Stimulated activated CD8-positive, alpha-beta memory T cell treated with anti-CD3 and anti-CD28 coated beads, Interleukin-12 subunit alpha, Interleukin-12 subunit beta, amount 100 ng/mL, for 24 hours (primary cell): ENCODE measurements at regions not wholly inside any gene's neighbourhood (a gene's known extent, or its start where the extent isn't known, plus 50 kb on each side); places are given as distances from the start of the nearest gene placed in this dataset.
"Not testable (repeated sequence)": the region's sequence is repeated elsewhere in the genome, so short reads cannot be mapped to it uniquely, and the experiment has no call there.

ENCODE experiments used
- DNase-seq: peaks from one replicate; pipeline ENCODE4 v3.0.0-alpha.2; 2020; ENCODE audit errors: extremely low read depth

GRCh38 chr1:201724039-201724765 lies 104.8 kb upstream of the IPO9 start:
- DNase-seq: no peak

GRCh38 chr1:201724766-201725118 lies 104.2 kb upstream of the IPO9 start:
- no peak for DNase-seq

DNA sequence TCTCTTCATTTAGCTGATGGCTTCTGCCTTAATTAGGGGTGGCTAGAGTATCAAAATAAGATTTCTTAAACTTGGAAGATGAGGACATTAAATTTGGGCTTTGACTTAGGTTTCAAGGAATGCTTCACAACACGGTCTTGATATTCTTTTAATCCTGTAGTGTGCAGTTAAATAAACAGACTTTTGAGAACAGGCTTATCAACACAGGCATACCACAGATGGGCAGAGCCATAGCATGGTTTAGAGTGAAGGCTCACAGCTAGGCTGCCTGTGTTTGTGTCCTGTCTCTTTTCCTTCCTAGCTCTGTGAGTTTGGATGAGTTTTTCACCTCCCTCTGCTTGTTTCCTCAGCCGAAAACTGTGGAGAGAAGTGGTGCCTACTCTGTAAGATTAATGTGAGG lies 102.3 kb upstream of the IPO9 start:
- DNase-seq: no peak

DNA sequence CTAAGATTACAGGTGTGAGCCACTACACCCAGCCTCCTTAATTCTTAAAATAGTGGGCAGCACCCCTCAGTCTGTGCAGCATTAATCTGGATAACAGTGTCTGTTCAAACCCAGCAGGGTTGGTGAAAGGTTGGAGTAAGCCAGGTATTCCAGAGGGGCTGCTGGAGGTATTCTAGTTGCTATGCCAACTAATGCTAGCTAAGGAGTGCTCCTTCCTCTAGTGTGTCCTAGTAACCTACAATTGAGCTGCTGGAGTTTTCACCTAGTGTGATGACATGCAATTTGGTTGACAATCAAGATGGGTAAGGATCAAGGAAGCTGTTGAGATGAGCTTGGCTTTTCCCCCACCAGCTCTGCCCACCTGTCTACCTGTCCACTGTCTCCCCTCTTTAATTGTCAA lies 100.2 kb upstream of the IPO9 start:
- no peak for DNase-seq

- DNase-seq: no peak
Measured at GRCh38 chr1:201729973-201730608, 98.9 kb upstream of the IPO9 start.

- no peak for DNase-seq
Measured at GRCh38 chr1:201730611-201731010, 98.3 kb upstream of the IPO9 start.

DNA sequence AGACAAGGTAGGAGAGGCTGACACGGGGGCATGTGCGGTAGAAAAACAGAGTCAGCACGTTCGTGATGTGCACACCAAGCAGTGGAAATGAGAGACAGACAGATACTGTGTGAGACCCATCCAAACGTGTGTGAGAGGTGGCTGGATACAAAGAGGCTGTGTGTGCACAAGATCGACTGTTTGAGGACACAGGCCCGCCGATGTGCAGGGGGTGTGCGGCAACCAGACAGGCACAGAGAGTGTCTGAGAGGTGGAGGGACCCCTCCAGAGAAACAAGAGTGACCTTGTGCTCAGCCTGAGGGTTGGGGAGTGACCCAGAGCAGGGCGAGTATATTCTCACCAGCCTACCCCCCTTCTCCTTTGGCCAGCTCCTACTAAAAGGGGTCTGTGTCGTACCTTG lies 97.8 kb upstream of the IPO9 start:
- no peak for DNase-seq

GRCh38 chr1:201731592-201731991 lies 97.4 kb upstream of the IPO9 start:
- DNase-seq: no peak

GRCh38 chr1:201732351-201732750 lies 96.6 kb upstream of the IPO9 start:
- DNase-seq: no peak

DNA sequence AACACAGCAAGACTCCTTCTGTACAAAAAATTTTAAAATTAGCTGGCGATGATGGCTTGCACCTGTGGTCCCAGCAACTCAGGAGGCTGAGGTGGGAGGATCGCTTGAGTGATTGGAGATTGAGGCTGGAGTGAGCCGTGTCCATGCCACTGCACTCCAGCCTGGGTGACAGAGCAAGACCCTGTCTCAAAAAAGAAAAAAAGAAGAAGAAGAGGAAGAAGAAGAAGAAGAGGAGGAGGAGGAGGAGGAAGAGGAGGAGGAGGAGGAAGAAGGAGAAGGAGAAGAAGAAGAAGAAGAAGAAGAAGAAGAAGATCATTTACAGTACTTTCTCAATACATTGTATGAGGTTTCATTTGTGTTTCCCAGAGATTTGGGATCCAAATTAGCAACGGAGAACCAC lies 94.7 kb upstream of the IPO9 start:
- DNase-seq: not testable (repeated sequence)

DNA sequence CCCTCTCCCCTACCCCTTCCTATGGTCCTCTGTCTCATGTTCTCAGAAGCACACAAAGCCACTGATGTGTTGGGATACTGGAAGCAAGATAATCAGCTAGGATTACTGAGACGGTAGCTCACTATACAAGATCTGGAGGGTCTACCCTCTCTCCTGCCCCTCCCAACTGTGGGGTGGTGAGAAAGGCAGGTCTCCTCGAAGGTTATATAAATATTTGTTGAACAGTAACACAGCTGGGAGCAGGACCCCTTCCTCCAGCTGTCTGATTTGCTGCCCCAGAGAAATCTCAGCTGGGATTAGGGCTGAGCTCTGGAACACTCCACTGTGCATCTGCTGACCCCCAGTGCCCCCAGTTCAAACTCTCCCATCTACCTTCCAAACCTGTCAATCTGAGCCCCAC lies 94.2 kb upstream of the IPO9 start:
- DNase-seq: no peak

DNA sequence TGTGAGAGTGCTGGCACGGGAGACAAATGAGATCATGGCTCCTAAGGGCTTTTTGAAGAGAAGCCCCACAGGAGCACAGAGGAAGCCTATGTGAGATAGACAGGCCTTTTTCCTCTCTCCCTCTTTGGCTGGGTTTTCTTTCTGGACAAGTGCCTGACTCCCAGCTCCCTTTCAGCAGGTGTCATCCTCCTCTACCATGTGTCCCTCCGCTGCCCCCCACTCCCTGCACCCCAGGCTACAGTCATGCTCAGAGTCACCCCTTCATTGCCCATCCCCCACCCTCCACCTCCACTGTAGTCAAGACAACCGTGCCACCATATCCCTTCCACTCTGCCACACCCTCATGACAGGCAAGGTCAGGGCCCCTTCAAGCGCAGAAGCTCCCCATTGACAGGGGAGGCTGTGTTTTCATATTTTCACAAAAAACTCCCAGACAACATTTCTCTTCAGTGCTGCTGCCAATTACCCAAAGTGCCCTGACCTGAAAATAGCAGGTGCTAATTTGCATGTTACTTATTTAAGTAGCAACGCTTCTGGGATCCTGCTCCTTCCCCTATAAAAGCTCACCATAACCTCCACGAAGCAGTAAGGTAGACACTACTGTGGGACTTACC lies 92.1 kb upstream of the IPO9 start:
- no peak for DNase-seq

DNA sequence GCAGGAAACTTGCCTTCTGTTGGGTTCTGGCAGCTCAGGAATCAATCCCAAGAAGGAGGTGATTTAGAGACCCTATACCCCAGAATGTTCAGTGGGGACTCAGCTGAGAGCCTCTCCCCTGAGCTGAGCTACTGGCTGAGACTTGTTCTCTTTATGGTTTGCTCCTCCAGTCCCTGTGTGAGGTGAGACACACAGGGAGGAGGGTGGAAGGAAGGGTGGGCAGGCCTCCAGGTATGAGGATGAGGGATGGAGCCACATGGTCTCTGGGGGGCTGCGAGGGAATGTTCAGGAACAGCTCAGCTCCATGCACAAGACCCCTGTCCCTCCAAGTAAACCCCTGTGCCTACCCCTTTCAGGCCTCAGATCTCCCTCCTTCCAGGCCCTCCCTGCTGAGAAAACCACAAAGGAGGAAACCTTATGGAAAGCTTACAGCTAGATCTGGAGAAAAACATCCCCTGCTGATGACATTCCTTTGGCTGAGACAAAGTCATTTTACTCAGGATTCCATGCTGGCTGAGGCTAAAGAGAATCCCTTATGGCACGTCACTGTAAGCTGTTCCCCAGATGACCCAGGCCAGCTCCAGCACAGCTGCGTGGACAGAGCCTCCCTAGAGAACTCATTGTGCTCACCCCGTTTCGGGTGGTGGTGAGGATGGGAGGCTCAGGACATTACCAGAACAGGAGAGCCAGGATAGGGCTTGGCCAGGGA lies 91.5 kb upstream of the IPO9 start:
- DNase-seq: no peak

GRCh38 chr1:201739080-201739479 lies 89.9 kb upstream of the IPO9 start:
- DNase-seq: no peak

- DNase-seq: no peak
Measured at GRCh38 chr1:201739492-201740085, 89.4 kb upstream of the IPO9 start.

DNA sequence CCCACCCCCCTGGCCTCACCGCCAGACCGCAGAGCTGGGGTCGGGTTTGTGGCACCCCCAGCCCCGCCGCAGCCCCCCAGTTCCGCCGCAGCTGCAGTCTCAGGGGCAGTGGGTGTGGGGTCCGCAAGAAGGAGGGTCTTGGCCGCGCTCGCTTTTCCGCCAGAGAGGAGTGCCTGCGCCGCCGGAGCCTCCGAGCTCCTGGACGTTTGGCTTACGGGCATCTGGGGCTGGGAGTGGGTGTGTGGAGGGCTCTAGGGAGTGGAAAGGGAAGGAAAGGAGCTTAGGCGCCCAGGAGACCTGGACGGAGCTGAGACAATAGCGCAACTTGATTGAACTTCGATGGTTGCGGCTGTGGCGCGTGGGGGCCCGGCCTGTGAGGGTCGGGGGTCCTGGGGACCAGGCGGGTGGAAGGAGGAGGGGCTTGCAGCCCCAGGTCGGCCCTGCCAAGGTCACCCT lies 88.8 kb upstream of the IPO9 start:
- DNase-seq: no peak

DNA sequence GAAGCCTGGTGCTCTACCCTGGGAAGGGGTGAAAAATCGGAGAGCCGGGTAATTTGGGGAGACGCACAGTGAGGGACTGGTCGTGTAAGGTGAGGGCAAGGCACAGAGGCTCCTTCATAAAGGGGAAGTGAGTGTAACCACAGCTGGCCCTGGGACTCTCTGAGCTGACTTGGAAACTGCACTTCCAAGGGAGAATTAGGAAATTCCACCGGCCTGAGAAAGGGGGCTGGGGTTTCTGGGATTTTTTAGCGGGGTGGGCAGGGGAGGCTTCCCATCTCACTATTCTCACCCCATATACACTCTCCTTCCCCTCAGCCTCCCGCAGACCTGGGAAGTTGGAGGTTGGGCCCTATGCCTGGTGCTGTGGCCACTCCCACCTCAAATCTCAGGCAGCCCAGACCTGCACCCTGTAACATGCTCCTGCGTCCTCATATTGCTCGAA lies 88.3 kb upstream of the IPO9 start:
- no peak for DNase-seq

GRCh38 chr1:201741763-201742342 lies 87.1 kb upstream of the IPO9 start:
- no peak for DNase-seq

GRCh38 chr1:201742476-201742875 lies 86.5 kb upstream of the IPO9 start:
- DNase-seq: no peak

GRCh38 chr1:201742955-201743805 lies 85.8 kb upstream of the IPO9 start:
- DNase-seq: no peak

- DNase-seq: no peak
Measured at GRCh38 chr1:201745023-201745422, 83.9 kb upstream of the IPO9 start.
